ENCODE measurements at regions not wholly inside any gene's neighbourhood (a gene's known extent, or its start where the extent isn't known, plus 50 kb on each side); places are given as distances from the start of the nearest gene placed in this dataset.

DNA sequence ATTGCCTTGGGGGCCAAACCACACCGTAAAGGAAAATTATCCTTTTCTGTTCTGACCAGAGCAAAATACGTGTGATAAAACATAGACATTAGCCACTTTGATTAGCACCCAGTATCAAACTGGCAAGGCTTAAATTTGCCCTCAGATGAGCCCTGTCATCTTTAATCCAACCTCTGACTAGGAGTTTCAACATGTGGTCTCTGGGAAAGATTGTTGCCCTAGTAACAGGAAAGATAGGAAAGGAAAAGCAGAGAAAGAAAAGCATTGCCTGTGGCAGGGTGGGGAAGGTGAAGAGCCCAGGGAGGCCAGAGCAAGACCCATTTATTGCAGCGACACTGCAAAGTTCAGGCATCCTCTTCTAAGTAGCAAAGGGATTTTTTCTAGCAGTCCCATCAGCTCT, 181.5 kb upstream of the SCN7A start:
- Histone ChIP-seq H3K4me2 (ENCODE audit: low read length) (no peak overlapping the region), H3K36me3 (ENCODE audit: insufficient read depth, low read length) (no peaks in the 10 kb centered on the region), H4K20me1 (ENCODE audit: insufficient read depth) (no peaks in the 10 kb centered on the region), H3K4me3 (ENCODE audit: low read length) (no peak overlapping the region), H3K9me2 (ENCODE audit: insufficient read depth, low read length) (no peaks in the 10 kb centered on the region), H3K79me2 (replicated peaks; ENCODE audit: insufficient read depth, low read length) (no peaks in the 10 kb centered on the region), H3K9me3 (ENCODE audit: low read length) (no peaks in the 10 kb centered on the region), H2AFZ (ENCODE audit: low read depth, low read length) (no peak overlapping the region), H3K9ac (ENCODE audit: low read length) (no peak overlapping the region), H3K27ac (ENCODE audit: low read length) (no peak overlapping the region), H3K27me3 (ENCODE audit: insufficient read depth, low read depth, low read length) (no peaks in the 10 kb centered on the region), H3F3A (ENCODE audit: insufficient read depth, low read length, poor library complexity, severe bottlenecking) (no peaks in the 10 kb centered on the region)
- TF ChIP-seq POLR2AphosphoS5 (IDR thresholded peaks at IDR 0.05): no peak
- no peak for TF ChIP-seq EZH2 (IDR thresholded peaks at IDR 0.05; ENCODE audit: borderline replicate concordance, insufficient read depth, low read length, poor library complexity, severe bottlenecking)
- no peak for TF ChIP-seq SMC3 (conservative IDR thresholded peaks at IDR 0.05; ENCODE audit: poor library complexity)
- no peak for TF ChIP-seq MXI1 (conservative IDR thresholded peaks at IDR 0.05; ENCODE audit: poor library complexity, severe bottlenecking)
- no peak for TF ChIP-seq EP300 (conservative IDR thresholded peaks at IDR 0.05; ENCODE audit: poor library complexity, severe bottlenecking)
- TF ChIP-seq, protein P1, sequence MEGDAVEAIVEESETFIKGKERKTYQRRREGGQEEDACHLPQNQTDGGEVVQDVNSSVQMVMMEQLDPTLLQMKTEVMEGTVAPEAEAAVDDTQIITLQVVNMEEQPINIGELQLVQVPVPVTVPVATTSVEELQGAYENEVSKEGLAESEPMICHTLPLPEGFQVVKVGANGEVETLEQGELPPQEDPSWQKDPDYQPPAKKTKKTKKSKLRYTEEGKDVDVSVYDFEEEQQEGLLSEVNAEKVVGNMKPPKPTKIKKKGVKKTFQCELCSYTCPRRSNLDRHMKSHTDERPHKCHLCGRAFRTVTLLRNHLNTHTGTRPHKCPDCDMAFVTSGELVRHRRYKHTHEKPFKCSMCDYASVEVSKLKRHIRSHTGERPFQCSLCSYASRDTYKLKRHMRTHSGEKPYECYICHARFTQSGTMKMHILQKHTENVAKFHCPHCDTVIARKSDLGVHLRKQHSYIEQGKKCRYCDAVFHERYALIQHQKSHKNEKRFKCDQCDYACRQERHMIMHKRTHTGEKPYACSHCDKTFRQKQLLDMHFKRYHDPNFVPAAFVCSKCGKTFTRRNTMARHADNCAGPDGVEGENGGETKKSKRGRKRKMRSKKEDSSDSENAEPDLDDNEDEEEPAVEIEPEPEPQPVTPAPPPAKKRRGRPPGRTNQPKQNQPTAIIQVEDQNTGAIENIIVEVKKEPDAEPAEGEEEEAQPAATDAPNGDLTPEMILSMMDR (IDR thresholded peaks at IDR 0.05; ENCODE audit: poor library complexity, severe bottlenecking): no peak
- TF ChIP-seq RAD21 (conservative IDR thresholded peaks at IDR 0.05): no peak
- no peak for TF ChIP-seq TAF1 (IDR thresholded peaks at IDR 0.05; ENCODE audit: low read depth)
- TF ChIP-seq, protein P2, sequence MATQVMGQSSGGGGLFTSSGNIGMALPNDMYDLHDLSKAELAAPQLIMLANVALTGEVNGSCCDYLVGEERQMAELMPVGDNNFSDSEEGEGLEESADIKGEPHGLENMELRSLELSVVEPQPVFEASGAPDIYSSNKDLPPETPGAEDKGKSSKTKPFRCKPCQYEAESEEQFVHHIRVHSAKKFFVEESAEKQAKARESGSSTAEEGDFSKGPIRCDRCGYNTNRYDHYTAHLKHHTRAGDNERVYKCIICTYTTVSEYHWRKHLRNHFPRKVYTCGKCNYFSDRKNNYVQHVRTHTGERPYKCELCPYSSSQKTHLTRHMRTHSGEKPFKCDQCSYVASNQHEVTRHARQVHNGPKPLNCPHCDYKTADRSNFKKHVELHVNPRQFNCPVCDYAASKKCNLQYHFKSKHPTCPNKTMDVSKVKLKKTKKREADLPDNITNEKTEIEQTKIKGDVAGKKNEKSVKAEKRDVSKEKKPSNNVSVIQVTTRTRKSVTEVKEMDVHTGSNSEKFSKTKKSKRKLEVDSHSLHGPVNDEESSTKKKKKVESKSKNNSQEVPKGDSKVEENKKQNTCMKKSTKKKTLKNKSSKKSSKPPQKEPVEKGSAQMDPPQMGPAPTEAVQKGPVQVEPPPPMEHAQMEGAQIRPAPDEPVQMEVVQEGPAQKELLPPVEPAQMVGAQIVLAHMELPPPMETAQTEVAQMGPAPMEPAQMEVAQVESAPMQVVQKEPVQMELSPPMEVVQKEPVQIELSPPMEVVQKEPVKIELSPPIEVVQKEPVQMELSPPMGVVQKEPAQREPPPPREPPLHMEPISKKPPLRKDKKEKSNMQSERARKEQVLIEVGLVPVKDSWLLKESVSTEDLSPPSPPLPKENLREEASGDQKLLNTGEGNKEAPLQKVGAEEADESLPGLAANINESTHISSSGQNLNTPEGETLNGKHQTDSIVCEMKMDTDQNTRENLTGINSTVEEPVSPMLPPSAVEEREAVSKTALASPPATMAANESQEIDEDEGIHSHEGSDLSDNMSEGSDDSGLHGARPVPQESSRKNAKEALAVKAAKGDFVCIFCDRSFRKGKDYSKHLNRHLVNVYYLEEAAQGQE (IDR thresholded peaks at IDR 0.05; ENCODE audit: borderline replicate concordance): no peak

DNA sequence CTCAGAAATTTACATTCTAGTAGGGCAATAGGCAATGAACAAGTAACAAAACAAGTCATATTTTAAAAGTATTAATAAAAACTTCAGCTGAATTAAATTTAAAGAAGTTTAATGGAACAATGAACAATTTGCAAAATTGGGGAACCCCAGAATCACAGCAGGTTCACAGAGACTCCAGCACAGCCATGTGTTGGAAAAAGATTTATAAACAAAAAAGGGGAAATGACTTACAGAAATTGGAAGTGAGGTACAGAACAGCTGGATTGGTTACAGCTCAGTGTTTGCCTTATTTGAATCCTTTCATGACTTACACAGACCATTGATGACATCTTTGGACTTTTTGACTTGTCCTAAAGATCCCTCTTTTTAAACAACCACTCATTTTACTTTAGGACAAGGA, 179.9 kb upstream of the SCN7A start:
- H3K9me2 ChIP-seq (ENCODE audit: insufficient read depth, low read length): no peaks in the 10 kb centered on the region
- no peaks in the 10 kb centered on the region for H3F3A ChIP-seq (ENCODE audit: insufficient read depth, low read length, poor library complexity, severe bottlenecking)
- no peaks in the 10 kb centered on the region for H3K27me3 ChIP-seq (ENCODE audit: insufficient read depth, low read depth, low read length)
- no peaks in the 10 kb centered on the region for H3K79me2 ChIP-seq (replicated peaks; ENCODE audit: insufficient read depth, low read length)
- no peak overlapping the region for H3K4me3 ChIP-seq (ENCODE audit: low read length)
- H3K4me2 ChIP-seq (ENCODE audit: low read length): no peak overlapping the region
- H3K9ac ChIP-seq (ENCODE audit: low read length): no peak overlapping the region
- TF ChIP-seq MXI1 (conservative IDR thresholded peaks at IDR 0.05; ENCODE audit: poor library complexity, severe bottlenecking) (no peak), RAD21 (conservative IDR thresholded peaks at IDR 0.05) (no peak), SMC3 (conservative IDR thresholded peaks at IDR 0.05; ENCODE audit: poor library complexity) (no peak)
- TF ChIP-seq, protein P1 (IDR thresholded peaks at IDR 0.05; ENCODE audit: poor library complexity, severe bottlenecking): no peak
- H3K36me3 ChIP-seq (ENCODE audit: insufficient read depth, low read length): no peaks in the 10 kb centered on the region
- no peaks in the 10 kb centered on the region for H3K9me3 ChIP-seq (ENCODE audit: low read length)
- no peak overlapping the region for H3K27ac ChIP-seq (ENCODE audit: low read length)
- H2AFZ ChIP-seq (ENCODE audit: low read depth, low read length): no peak overlapping the region
- no peaks in the 10 kb centered on the region for H4K20me1 ChIP-seq (ENCODE audit: insufficient read depth)
